Gastroesophageal sphincter (tissue), 3 donors: ENCODE measurements at regions not wholly inside any gene's neighbourhood (a gene's known extent, or its start where the extent isn't known, plus 50 kb on each side); places are given as distances from the start of the nearest gene placed in this dataset.

ENCODE experiments used
- POLR2A ChIP-seq, 2 donors: fragments of 450-650 bp; IDR thresholded peaks; one replicate each; pipeline ENCODE4 v1.6.1; 2017; ENCODE audit warnings: antibody characterized with exemption in 2 of 2, mild to moderate bottlenecking in 2 of 2, moderate library complexity in 1 of 2
- TF ChIP-seq, protein P1 (sequence below), 4 experiments: fragments of 200-600 bp in 2 of 4; fragments of 450-650 bp in 2 of 4; sonication (generic) in 1 of 4; IDR thresholded peaks; one replicate each; pipeline ENCODE4 v1.5.1; 2017 to 2019; ENCODE audit warnings: antibody characterized with exemption in 4 of 4, mild to moderate bottlenecking in 2 of 4, moderate library complexity in 2 of 4

DNA sequence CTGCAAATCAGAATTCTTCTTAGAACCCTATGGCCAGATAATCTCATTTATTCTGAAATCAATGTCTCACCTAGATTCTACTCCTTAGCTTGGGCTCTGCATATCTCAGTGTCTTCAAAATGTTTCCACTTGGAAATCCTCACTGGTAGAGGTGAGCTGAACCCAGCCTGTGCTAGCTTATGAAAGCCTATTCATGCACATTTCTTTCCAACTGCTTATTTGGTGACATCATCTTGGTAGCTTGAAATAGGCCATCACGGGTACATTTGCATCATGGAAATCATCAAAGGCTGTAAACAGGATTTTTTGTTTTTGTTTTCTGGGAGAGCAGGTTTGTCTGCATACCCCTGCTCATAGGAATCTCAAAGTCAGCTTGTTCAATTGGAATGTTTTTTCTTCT is 130.8 kb downstream of the KCNJ18 start:
- TF ChIP-seq, protein P1, sequence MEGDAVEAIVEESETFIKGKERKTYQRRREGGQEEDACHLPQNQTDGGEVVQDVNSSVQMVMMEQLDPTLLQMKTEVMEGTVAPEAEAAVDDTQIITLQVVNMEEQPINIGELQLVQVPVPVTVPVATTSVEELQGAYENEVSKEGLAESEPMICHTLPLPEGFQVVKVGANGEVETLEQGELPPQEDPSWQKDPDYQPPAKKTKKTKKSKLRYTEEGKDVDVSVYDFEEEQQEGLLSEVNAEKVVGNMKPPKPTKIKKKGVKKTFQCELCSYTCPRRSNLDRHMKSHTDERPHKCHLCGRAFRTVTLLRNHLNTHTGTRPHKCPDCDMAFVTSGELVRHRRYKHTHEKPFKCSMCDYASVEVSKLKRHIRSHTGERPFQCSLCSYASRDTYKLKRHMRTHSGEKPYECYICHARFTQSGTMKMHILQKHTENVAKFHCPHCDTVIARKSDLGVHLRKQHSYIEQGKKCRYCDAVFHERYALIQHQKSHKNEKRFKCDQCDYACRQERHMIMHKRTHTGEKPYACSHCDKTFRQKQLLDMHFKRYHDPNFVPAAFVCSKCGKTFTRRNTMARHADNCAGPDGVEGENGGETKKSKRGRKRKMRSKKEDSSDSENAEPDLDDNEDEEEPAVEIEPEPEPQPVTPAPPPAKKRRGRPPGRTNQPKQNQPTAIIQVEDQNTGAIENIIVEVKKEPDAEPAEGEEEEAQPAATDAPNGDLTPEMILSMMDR (IDR thresholded peaks at IDR 0.05), result no peak
- TF ChIP-seq POLR2A (IDR thresholded peaks at IDR 0.05), result no peak
